ENCODE measurements at regions not wholly inside any gene's neighbourhood (a gene's known extent, or its start where the extent isn't known, plus 50 kb on each side); places are given as distances from the start of the nearest gene placed in this dataset.

GRCh38 chr5:125834438-125835115 lies 588.6 kb upstream of the GRAMD2B start:
- Histone ChIP-seq H2AFZ (ENCODE audit: control insufficient read depth, low read depth, low read length) (no peak overlapping the region), H3K27ac (ENCODE audit: control insufficient read depth, insufficient read depth) (no peak overlapping the region), H3K4me1 (ENCODE audit: control insufficient read depth, insufficient read depth, low read length) (no peaks in the 10 kb centered on the region), H3K9ac (ENCODE audit: control insufficient read depth, insufficient read depth, low read length) (no peak overlapping the region), H4K20me1 (ENCODE audit: control insufficient read depth, insufficient read depth) (no peaks in the 10 kb centered on the region), H3K9me3 (replicated peaks; ENCODE audit: control insufficient read depth, insufficient read depth, low read length) (no peaks in the 10 kb centered on the region), H3K79me2 (ENCODE audit: control insufficient read depth, insufficient read depth, low read length) (no peaks in the 10 kb centered on the region), H3K4me2 (ENCODE audit: control insufficient read depth, insufficient read depth) (no peak overlapping the region), H3K36me3 (ENCODE audit: control insufficient read depth in 2 of 2, insufficient read depth in 2 of 2, low read length in 1 of 2) (no peaks in the 10 kb centered on the region), H3K4me3 (no peak overlapping the region), H3K27me3 (replicated peaks in 1 of 2; ENCODE audit: control insufficient read depth in 2 of 2, insufficient read depth in 2 of 2, low read length in 1 of 2) (no peaks in the 10 kb centered on the region)
- TF ChIP-seq SRF (IDR thresholded peaks at IDR 0.05; ENCODE audit: low read depth in 2 of 2, low read length in 2 of 2): no peak
- no peak for TF ChIP-seq RFX5 (IDR thresholded peaks at IDR 0.05; ENCODE audit: low read depth, low read length)
- no peak for TF ChIP-seq RELA (IDR thresholded peaks at IDR 0.05; ENCODE audit: borderline replicate concordance, partially characterized antibody)
- TF ChIP-seq SUPT20H (IDR thresholded peaks at IDR 0.05; ENCODE audit: borderline replicate concordance, control insufficient read depth, low read depth, low read length): no peak
- TF ChIP-seq ZNF217 (IDR thresholded peaks at IDR 0.05): no peak
- TF ChIP-seq ATF2 (IDR thresholded peaks at IDR 0.05; ENCODE audit: low read length): no peak
- TF ChIP-seq HSF1 (IDR thresholded peaks at IDR 0.05; ENCODE audit: low read depth, low read length): no peak
- no peak for DNase-seq (ENCODE audit: low read depth, low spot score)
- RAD21 ChIA-PET (ENCODE audit: unreplicated experiment): interaction anchor here (0.7 to 1.2 kb wide), 2 partner anchors 914 to 1777 kb away, joined by 3 read pairs; no protein-coding TSS in a partner anchor
- in situ Hi-C loops (cut with MboI): no loop called here
- CTCF ChIA-PET: interaction anchor here (0.7 to 1.5 kb wide), 2 partner anchors 12 to 19 kb away, joined by 4 read pairs; no protein-coding TSS in a partner anchor
- POLR2A ChIA-PET: no interaction called here
- ATAC-seq: no peak
- intact Hi-C loops (cut with micrococcal nuclease; ENCODE audit: unreplicated experiment): no loop called here
- WGBS (ENCODE audit: insufficient coverage, insufficient replicate concordance, low lambda C conversion rate, missing lambda C conversion rate): 36% methylated on average over 10 of the region's 10 CpGs
- no TSS peak for BruUV-seq (replicated peaks)
- FAIRE-seq: no peak
- SMC1A ChIA-PET (ENCODE audit: uncharacterized antibody, unreplicated experiment): no interaction called here

Data from GM12878 (cell line).